ENCODE measurements at regions not wholly inside any gene's neighbourhood (a gene's known extent, or its start where the extent isn't known, plus 50 kb on each side); places are given as distances from the start of the nearest gene placed in this dataset.

DNA sequence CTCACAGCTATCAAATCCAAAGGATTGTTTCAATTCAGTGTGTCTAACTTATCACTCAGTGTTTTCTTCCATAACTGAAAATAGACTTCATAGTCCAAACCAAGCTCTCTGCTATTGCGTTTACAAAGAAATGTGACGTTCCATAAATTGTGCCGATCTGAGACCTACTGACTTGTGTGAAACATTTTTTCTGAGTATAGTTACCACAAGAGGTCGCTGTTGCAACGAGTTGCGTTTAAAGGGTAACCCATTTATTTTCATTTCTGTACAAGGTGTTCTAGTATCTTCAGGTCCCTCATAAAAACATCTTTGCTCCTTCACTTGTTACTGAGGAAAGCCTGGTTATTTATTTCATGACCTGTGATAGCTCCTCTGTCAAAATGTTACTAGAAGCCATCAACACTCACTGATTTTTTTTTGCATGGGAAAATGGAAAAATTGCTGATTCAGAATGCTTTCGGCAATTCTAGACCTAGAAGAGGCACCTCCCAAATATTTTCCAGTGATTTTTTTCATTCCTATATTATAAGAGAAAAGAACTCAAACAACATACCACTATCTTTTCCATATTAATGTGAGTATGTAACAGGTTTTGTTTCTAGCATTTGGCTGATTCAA lies 60.9 kb upstream of the OR4E1 start:
- POLR2A ChIA-PET, result no interaction called here
- peak; percentile 39 for DNase-seq (ENCODE audit: low read depth, low spot score)
- CTCF ChIA-PET, result no interaction called here
- peaks cover 8% of the 10 kb centered on the region for H3K27me3 ChIP-seq (ENCODE audit: control insufficient read depth, insufficient read depth, low read length)
- no peak for TF ChIP-seq POLR2AphosphoS5 (IDR thresholded peaks at IDR 0.05; ENCODE audit: low read depth, low read length)
- TF ChIP-seq TCF7L2 (IDR thresholded peaks at IDR 0.05; ENCODE audit: low read depth, low read length), result no peak
- TF ChIP-seq SIN3A (IDR thresholded peaks at IDR 0.05; ENCODE audit: borderline replicate concordance, insufficient read depth, low read depth, low read length), result no peak
- TF ChIP-seq, protein P1, sequence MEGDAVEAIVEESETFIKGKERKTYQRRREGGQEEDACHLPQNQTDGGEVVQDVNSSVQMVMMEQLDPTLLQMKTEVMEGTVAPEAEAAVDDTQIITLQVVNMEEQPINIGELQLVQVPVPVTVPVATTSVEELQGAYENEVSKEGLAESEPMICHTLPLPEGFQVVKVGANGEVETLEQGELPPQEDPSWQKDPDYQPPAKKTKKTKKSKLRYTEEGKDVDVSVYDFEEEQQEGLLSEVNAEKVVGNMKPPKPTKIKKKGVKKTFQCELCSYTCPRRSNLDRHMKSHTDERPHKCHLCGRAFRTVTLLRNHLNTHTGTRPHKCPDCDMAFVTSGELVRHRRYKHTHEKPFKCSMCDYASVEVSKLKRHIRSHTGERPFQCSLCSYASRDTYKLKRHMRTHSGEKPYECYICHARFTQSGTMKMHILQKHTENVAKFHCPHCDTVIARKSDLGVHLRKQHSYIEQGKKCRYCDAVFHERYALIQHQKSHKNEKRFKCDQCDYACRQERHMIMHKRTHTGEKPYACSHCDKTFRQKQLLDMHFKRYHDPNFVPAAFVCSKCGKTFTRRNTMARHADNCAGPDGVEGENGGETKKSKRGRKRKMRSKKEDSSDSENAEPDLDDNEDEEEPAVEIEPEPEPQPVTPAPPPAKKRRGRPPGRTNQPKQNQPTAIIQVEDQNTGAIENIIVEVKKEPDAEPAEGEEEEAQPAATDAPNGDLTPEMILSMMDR (IDR thresholded peaks at IDR 0.05), result peak; percentile 68; the same call in 1 of the 2 replicates
- TF ChIP-seq, protein P2, sequence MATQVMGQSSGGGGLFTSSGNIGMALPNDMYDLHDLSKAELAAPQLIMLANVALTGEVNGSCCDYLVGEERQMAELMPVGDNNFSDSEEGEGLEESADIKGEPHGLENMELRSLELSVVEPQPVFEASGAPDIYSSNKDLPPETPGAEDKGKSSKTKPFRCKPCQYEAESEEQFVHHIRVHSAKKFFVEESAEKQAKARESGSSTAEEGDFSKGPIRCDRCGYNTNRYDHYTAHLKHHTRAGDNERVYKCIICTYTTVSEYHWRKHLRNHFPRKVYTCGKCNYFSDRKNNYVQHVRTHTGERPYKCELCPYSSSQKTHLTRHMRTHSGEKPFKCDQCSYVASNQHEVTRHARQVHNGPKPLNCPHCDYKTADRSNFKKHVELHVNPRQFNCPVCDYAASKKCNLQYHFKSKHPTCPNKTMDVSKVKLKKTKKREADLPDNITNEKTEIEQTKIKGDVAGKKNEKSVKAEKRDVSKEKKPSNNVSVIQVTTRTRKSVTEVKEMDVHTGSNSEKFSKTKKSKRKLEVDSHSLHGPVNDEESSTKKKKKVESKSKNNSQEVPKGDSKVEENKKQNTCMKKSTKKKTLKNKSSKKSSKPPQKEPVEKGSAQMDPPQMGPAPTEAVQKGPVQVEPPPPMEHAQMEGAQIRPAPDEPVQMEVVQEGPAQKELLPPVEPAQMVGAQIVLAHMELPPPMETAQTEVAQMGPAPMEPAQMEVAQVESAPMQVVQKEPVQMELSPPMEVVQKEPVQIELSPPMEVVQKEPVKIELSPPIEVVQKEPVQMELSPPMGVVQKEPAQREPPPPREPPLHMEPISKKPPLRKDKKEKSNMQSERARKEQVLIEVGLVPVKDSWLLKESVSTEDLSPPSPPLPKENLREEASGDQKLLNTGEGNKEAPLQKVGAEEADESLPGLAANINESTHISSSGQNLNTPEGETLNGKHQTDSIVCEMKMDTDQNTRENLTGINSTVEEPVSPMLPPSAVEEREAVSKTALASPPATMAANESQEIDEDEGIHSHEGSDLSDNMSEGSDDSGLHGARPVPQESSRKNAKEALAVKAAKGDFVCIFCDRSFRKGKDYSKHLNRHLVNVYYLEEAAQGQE (IDR thresholded peaks at IDR 0.05; ENCODE audit: insufficient read depth in 1 of 2, low read depth in 2 of 2, low read length in 1 of 2), result no peak
- intact Hi-C loops (cut with micrococcal nuclease; ENCODE audit: unreplicated experiment), result no loop called here
- no peaks in the 10 kb centered on the region for H3K4me1 ChIP-seq (ENCODE audit: control insufficient read depth, insufficient read depth, low read length)
- no peak overlapping the region for H3K4me3 ChIP-seq (ENCODE audit: low read depth in 2 of 2, low read length in 2 of 2)
- no peak for ATAC-seq
- no peaks in the 10 kb centered on the region for H3K9me3 ChIP-seq (ENCODE audit: control insufficient read depth, insufficient read depth, low read depth, low read length)
- H3K27ac ChIP-seq (ENCODE audit: low read length), result no peak overlapping the region
- H3K36me3 ChIP-seq (ENCODE audit: control insufficient read depth, insufficient read depth, low read length), result no peaks in the 10 kb centered on the region
- in situ Hi-C loops (cut with HindIII; ENCODE audit: low pct_unique_long_range_greater_than_20kb, low sequenced_read_pairs), result no loop called here
- no TSS peak for BruUV-seq (replicated peaks)

DNA sequence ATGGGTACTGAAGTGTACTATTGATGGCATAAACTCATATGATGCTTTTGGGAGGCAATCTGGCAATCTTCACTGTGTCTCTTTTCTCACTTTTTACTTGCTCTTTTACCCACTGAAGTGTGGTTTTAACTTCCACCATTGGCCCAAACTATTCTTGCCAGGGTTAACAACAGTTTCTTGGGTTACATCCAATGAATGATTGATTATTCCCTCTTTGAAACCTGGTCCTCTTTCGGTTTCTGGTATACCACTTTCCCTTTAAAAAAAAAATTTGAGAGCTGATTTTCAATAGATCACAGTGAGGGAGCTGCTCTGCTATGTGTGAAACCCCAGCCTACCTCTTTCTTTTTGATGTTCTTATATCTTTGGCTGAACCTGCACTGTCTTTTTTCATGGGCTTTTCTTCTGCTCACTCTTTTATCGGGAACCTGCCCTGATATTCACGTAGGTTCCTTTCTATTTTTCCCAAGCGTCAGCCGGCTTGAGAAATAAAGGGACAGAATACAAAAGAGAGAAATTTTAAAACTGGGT lies 56.1 kb upstream of the OR4E1 start:
- no TSS peak for BruUV-seq (replicated peaks)
- no peaks in the 10 kb centered on the region for H3K36me3 ChIP-seq (ENCODE audit: control insufficient read depth, insufficient read depth, low read length)
- intact Hi-C loops (cut with micrococcal nuclease; ENCODE audit: unreplicated experiment) (no loop called here), in situ Hi-C loops (cut with HindIII; ENCODE audit: low pct_unique_long_range_greater_than_20kb, low sequenced_read_pairs) (no loop called here)
- ChIA-PET CTCF (no interaction called here), POLR2A (no interaction called here)
- TF ChIP-seq TCF7L2 (IDR thresholded peaks at IDR 0.05; ENCODE audit: low read depth, low read length) (no peak), SIN3A (IDR thresholded peaks at IDR 0.05; ENCODE audit: borderline replicate concordance, insufficient read depth, low read depth, low read length) (no peak), POLR2AphosphoS5 (IDR thresholded peaks at IDR 0.05; ENCODE audit: low read depth, low read length) (no peak)
- TF ChIP-seq, protein P2 (IDR thresholded peaks at IDR 0.05; ENCODE audit: insufficient read depth in 1 of 2, low read depth in 2 of 2, low read length in 1 of 2), result no peak
- TF ChIP-seq, protein P1 (IDR thresholded peaks at IDR 0.05), result no peak
- no peaks in the 10 kb centered on the region for H3K9me3 ChIP-seq (ENCODE audit: control insufficient read depth, insufficient read depth, low read depth, low read length)
- DNase-seq (ENCODE audit: low read depth, low spot score) (no peak), ATAC-seq (no peak)
- peaks cover 4% of the 10 kb centered on the region; the same call in 1 of the 2 replicates for H3K27me3 ChIP-seq (ENCODE audit: control insufficient read depth, insufficient read depth, low read length)
- no peak overlapping the region for H3K4me3 ChIP-seq (ENCODE audit: low read depth in 2 of 2, low read length in 2 of 2)
- no peak overlapping the region for H3K27ac ChIP-seq (ENCODE audit: low read length)
- no peaks in the 10 kb centered on the region for H3K4me1 ChIP-seq (ENCODE audit: control insufficient read depth, insufficient read depth, low read length)
